Parathyroid adenoma (tissue), 2 donors: ENCODE measurements at regions not wholly inside any gene's neighbourhood (a gene's known extent, or its start where the extent isn't known, plus 50 kb on each side); places are given as distances from the start of the nearest gene placed in this dataset.

Source experiments
- H2AFZ ChIP-seq: fragments of 300-600 bp; sonication (generic); one replicate; pipeline ENCODE4 v1.7.0; 2017; ENCODE audit warnings: antibody characterized with exemption, mild to moderate bottlenecking
- H3K27ac ChIP-seq: fragments of 300-600 bp; sonication (generic); one replicate; pipeline ENCODE4 v1.7.0; 2017
- H3K27me3 ChIP-seq: fragments of 300-600 bp; sonication (generic); one replicate; pipeline ENCODE4 v1.7.0; 2017; ENCODE audit warnings: low read length; ENCODE audit not compliant: control insufficient read depth, insufficient read depth
- H3K36me3 ChIP-seq: fragments of 300-600 bp; sonication (generic); one replicate; pipeline ENCODE4 v1.7.0; 2017; ENCODE audit warnings: low read length; ENCODE audit not compliant: control insufficient read depth, insufficient read depth
- H3K4me1 ChIP-seq: fragments of 300-600 bp; sonication (generic); one replicate; pipeline ENCODE4 v1.7.0; 2017; ENCODE audit warnings: control low read depth
- H3K4me2 ChIP-seq: fragments of 300-600 bp; sonication (generic); one replicate; pipeline ENCODE4 v1.7.0; 2017; ENCODE audit warnings: low read length
- H3K4me3 ChIP-seq: fragments of 300-600 bp; sonication (generic); one replicate; pipeline ENCODE4 v1.7.0; 2017; ENCODE audit warnings: low read depth, low read length
- H3K79me2 ChIP-seq: fragments of 300-600 bp; sonication (generic); one replicate; pipeline ENCODE4 v1.7.0; 2017; ENCODE audit warnings: control low read depth
- H3K9ac ChIP-seq: fragments of 300-600 bp; sonication (generic); one replicate; pipeline ENCODE4 v1.7.0; 2017; ENCODE audit warnings: mild to moderate bottlenecking
- H3K9me3 ChIP-seq: fragments of 300-600 bp; sonication (generic); one replicate; pipeline ENCODE4 v1.7.0; 2017; ENCODE audit warnings: low read length; ENCODE audit not compliant: control insufficient read depth
- TF ChIP-seq, protein P1 (sequence below): fragments of 300-600 bp; sonication (generic); IDR thresholded peaks from one replicate; pipeline ENCODE4 v1.7.0; 2017; ENCODE audit warnings: antibody characterized with exemption, mild to moderate bottlenecking
- donor health status: primary hyperparathyroidism.

DNA sequence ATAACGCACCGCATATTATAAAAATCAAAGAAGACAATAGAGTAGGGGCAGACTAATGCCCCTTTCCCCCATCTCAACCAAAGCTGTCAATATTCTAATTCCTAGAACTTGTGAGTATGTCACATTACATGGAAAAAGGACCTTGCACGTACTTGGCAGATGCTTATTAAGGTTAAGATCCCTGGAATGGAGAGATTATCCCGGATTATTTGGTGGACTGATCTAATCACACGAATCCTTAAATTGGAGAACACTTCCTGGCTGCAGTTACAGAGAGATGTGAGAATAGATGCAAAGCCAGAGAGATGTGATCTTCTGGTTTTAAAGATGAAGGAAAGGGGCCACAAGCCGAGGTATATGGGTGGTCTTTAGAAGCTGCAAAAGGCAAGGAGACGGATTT, 548.7 kb downstream of the SPRY1 start:
- Histone ChIP-seq H3K27me3 (no peaks in the 10 kb centered on the region), H3K4me2 (no peak overlapping the region), H3K4me1 (no peaks in the 10 kb centered on the region), H2AFZ (no peak overlapping the region), H3K79me2 (no peaks in the 10 kb centered on the region), H3K9ac (no peak overlapping the region), H3K27ac (no peak overlapping the region), H3K9me3 (no peaks in the 10 kb centered on the region), H3K36me3 (no peaks in the 10 kb centered on the region), H3K4me3 (no peak overlapping the region)
- TF ChIP-seq, protein P1, sequence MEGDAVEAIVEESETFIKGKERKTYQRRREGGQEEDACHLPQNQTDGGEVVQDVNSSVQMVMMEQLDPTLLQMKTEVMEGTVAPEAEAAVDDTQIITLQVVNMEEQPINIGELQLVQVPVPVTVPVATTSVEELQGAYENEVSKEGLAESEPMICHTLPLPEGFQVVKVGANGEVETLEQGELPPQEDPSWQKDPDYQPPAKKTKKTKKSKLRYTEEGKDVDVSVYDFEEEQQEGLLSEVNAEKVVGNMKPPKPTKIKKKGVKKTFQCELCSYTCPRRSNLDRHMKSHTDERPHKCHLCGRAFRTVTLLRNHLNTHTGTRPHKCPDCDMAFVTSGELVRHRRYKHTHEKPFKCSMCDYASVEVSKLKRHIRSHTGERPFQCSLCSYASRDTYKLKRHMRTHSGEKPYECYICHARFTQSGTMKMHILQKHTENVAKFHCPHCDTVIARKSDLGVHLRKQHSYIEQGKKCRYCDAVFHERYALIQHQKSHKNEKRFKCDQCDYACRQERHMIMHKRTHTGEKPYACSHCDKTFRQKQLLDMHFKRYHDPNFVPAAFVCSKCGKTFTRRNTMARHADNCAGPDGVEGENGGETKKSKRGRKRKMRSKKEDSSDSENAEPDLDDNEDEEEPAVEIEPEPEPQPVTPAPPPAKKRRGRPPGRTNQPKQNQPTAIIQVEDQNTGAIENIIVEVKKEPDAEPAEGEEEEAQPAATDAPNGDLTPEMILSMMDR: no peak

DNA sequence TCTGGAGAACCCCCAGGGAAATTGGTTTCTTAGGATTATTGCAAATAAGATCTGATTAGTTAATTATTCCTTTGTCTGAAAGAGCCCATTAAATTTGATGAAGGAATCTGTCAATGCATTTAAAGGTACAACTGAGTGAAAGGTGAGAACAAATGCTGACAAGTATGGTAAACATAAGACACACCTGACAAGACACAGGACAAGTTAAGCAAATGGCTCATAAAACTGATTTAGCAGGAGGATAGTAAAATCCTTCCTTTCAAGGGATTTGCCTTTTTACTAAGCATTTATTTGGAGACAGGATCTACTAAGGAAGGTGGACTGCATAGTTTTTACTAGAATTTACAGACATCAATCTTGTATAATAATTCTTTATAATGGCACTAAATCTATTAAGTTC, 553.9 kb downstream of the SPRY1 start:
- H3K4me2 ChIP-seq: no peak overlapping the region

DNA sequence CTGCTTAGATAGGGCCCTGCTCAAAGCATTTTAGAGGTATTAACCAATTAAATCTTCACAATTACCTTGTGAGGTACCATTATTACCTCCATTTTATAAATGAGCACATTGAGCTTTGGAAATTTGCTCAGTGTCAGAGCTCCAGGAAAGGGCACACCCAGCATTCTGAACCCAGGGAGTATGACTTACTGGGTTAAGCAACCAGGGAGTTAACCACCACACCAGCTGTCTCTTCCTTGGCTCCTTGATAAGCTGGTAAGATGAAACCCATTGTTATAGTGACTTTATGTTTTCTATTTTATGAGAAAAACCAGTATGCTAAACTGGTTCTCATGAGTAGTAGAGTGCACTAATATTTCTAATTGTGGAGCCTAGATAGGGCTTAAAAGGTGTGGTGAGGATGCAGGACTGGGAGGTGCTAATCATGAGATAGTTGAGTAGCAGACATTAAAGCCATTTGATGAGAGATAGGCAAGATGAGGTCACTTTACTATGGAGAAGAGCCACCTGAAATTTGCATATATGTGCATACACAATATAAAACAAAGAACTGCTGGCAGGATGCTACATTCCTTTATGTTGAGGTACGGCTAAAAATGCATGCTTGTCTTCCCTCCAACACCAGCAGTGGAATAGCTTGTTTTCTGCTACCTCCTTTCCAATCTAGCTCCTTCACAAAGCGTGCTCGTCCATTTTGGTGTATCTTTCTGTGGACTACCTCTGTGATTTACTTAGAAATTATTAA, 556.1 kb downstream of the SPRY1 start:
- Histone ChIP-seq H3K9ac (no peak overlapping the region), H3K4me1 (no peaks in the 10 kb centered on the region), H3K4me3 (no peak overlapping the region), H3K36me3 (no peaks in the 10 kb centered on the region), H2AFZ (no peak overlapping the region), H3K9me3 (no peaks in the 10 kb centered on the region), H3K27ac (no peak overlapping the region), H3K27me3 (no peaks in the 10 kb centered on the region), H3K79me2 (no peaks in the 10 kb centered on the region), H3K4me2 (no peak overlapping the region)
- TF ChIP-seq, protein P1: no peak

More for the DNA sequence above, 553.9 kb downstream of the SPRY1 start:
- H3K79me2 ChIP-seq: no peaks in the 10 kb centered on the region
- no peak overlapping the region for H3K4me3 ChIP-seq
- H3K27me3 ChIP-seq: no peaks in the 10 kb centered on the region
- H2AFZ ChIP-seq: no peak overlapping the region
- no peaks in the 10 kb centered on the region for H3K9me3 ChIP-seq
- H3K27ac ChIP-seq: no peak overlapping the region
- no peaks in the 10 kb centered on the region for H3K4me1 ChIP-seq
- H3K9ac ChIP-seq: no peak overlapping the region
- no peaks in the 10 kb centered on the region for H3K36me3 ChIP-seq
- TF ChIP-seq, protein P1: no peak

DNA sequence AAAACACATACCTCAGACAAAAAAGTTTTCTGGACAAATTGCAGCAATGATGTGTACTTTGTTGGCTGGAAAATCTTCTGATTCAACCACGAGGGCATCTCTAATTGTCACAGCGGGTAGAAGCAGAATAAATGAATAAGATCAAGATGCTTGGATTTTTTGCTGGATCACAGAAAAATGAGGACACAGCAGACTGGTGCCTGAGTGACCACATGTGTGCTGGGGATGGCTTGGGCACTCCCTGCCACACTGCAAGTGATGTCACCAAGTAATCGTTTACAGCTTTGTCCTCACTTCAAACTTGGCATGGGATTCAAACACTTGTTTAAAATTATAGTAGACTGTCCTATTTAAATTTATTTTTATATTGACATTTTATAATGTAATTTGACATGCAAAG, 557.0 kb downstream of the SPRY1 start:
- TF ChIP-seq, protein P1: no peak
- no peaks in the 10 kb centered on the region for H3K4me1 ChIP-seq
- no peak overlapping the region for H2AFZ ChIP-seq
- H3K27ac ChIP-seq: no peak overlapping the region
- no peaks in the 10 kb centered on the region for H3K9me3 ChIP-seq
- H3K4me3 ChIP-seq: no peak overlapping the region
- no peaks in the 10 kb centered on the region for H3K27me3 ChIP-seq
- H3K36me3 ChIP-seq: no peaks in the 10 kb centered on the region
- H3K4me2 ChIP-seq: no peak overlapping the region
- H3K79me2 ChIP-seq: no peaks in the 10 kb centered on the region
- H3K9ac ChIP-seq: no peak overlapping the region

DNA sequence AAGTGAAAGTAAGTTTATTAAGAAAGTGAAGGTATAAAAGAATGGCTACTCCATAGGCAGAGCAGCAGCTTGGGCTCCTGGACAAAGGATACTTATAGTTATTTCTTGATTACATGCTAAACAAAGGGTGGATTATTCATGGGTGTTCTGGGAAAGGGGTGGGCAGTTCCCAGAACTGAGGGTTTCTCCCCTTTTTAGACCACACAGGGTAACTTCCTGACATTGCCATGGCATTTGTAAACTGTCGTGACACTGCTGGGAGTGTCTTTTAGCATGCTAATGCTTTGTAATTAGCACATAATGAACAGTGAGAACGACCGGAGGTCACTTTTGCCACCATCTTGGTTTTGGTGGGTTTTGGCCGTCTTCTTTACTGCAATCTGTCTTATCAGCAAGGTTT, 557.6 kb downstream of the SPRY1 start:
- no peaks in the 10 kb centered on the region for H3K79me2 ChIP-seq
- H3K4me1 ChIP-seq: no peaks in the 10 kb centered on the region
- no peak overlapping the region for H3K4me3 ChIP-seq
- no peak overlapping the region for H3K9ac ChIP-seq
- TF ChIP-seq, protein P1: no peak
- no peak overlapping the region for H3K27ac ChIP-seq
- H3K36me3 ChIP-seq: no peaks in the 10 kb centered on the region
- H3K27me3 ChIP-seq: no peaks in the 10 kb centered on the region
- H3K4me2 ChIP-seq: no peak overlapping the region
- no peaks in the 10 kb centered on the region for H3K9me3 ChIP-seq
- H2AFZ ChIP-seq: no peak overlapping the region
